ENCODE measurements at regions not wholly inside any gene's neighbourhood (a gene's known extent, or its start where the extent isn't known, plus 50 kb on each side); places are given as distances from the start of the nearest gene placed in this dataset.

DNA sequence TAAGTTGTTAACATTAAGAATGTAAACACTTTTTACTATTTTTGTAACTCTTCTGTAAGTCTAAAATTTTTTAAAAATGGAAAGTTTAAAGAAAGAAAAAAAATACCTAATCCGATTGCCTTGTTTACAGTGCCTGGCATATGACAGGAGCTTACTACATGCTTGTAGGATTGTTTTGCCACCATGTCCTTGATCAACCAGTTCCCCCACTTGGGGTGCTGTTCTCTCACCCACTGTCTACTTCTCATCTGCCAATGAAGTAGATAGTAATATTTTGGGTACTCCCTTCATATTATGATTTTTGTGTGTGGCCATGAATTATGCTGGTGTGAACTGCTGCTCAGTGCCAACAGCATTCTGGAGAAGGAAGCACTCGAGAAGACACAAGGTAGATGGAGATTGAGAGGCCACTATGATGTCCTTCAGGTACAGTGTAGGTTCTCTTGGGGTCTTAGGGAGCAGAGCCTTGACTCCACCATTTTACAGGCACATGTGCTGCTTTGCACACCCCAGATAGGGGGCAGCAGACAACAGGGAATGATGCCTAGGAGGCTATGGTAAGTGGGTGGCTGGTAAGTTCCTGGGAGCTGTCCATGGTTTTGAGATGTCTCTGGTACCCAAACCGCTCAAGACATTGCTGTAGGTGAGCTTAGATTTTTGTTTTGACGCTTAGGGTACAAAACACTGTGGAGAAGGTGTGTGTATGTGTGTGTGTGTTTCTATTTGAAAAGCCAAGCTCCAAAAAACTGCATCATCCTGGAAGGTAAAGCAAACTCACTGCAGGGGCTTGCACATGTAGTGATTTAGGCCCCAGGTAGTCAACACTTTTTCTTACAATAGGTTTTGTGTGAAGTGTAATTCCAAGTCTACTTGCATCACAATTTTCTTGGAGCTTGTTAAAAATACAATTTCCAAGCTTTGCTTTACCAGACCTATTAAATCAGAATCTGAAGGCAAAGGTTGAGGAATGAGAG lies 494.5 kb upstream of the LARGE1 start:
- ATAC-seq (peak; percentile 91), FAIRE-seq (peak; percentile 59), DNase-seq (ENCODE audit: low spot score) (peak; percentile 84)
- Histone ChIP-seq H3K4me2 (ENCODE audit: low read depth, low read length) (no peak overlapping the region), H3K79me2 (ENCODE audit: insufficient read depth, low read length) (no peaks in the 10 kb centered on the region), H3K27me3 (ENCODE audit: control insufficient read depth in 1 of 2, insufficient read depth in 2 of 2, low read length in 2 of 2) (no peaks in the 10 kb centered on the region), H2AFZ (ENCODE audit: low read length) (no peak overlapping the region), H3K9ac (ENCODE audit: insufficient read depth, low read depth, low read length) (no peak overlapping the region), H3K27ac (ENCODE audit: extremely low read length, insufficient read depth, low read length) (no peak overlapping the region), H3K4me1 (ENCODE audit: insufficient read depth, low read length) (no peaks in the 10 kb centered on the region), H3K4me3 (replicated peaks in 1 of 3; ENCODE audit: insufficient read depth in 1 of 3, low read depth in 2 of 3, low read length in 3 of 3) (no peak overlapping the region), H4K20me1 (ENCODE audit: insufficient read depth, low read length) (no peaks in the 10 kb centered on the region), H3K9me3 (ENCODE audit: low read length) (no peaks in the 10 kb centered on the region), H3K36me3 (replicated peaks in 1 of 2; ENCODE audit: control insufficient read depth in 1 of 2, insufficient read depth in 2 of 2, low read length in 2 of 2) (no peaks in the 10 kb centered on the region)
- in situ Hi-C loops (cut with HindIII; ENCODE audit: extremely low pct_ligation_motif_present, low pct_unique_long_range_greater_than_20kb): loop anchor here (10.0 to 25.0 kb wide), 3 partner anchors 573 to 740 kb away; no protein-coding TSS in a partner anchor
- BruUV-seq (replicated peaks): no TSS peak
- intact Hi-C loops (cut with micrococcal nuclease; ENCODE audit: unreplicated experiment): loop anchor here (1.0 kb wide), 1 partner anchor 741 kb away; no protein-coding TSS in a partner anchor
- CTCF ChIA-PET (ENCODE audit: low intra/inter-chr PET ratio, low total read pairs): interaction anchor here (0.6 to 1.8 kb wide), 6 partner anchors 604 to 816 kb away, joined by 3 to 12 read pairs (median 6); no protein-coding TSS in a partner anchor
- POLR2A ChIA-PET: no interaction called here
- WGBS (ENCODE audit: low lambda C conversion rate): 26% methylated on average over 4 of the region's 4 CpGs
- TF ChIP-seq, protein P1, sequence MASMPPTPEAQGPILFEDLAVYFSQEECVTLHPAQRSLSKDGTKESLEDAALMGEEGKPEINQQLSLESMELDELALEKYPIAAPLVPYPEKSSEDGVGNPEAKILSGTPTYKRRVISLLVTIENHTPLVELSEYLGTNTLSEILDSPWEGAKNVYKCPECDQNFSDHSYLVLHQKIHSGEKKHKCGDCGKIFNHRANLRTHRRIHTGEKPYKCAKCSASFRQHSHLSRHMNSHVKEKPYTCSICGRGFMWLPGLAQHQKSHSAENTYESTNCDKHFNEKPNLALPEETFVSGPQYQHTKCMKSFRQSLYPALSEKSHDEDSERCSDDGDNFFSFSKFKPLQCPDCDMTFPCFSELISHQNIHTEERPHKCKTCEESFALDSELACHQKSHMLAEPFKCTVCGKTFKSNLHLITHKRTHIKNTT (CRISPR knock-in tag; IDR thresholded peaks at IDR 0.05): no peak
- no peak for TF ChIP-seq ZNF256 (CRISPR knock-in tag; conservative IDR thresholded peaks at IDR 0.05)
- TF ChIP-seq, protein P2, sequence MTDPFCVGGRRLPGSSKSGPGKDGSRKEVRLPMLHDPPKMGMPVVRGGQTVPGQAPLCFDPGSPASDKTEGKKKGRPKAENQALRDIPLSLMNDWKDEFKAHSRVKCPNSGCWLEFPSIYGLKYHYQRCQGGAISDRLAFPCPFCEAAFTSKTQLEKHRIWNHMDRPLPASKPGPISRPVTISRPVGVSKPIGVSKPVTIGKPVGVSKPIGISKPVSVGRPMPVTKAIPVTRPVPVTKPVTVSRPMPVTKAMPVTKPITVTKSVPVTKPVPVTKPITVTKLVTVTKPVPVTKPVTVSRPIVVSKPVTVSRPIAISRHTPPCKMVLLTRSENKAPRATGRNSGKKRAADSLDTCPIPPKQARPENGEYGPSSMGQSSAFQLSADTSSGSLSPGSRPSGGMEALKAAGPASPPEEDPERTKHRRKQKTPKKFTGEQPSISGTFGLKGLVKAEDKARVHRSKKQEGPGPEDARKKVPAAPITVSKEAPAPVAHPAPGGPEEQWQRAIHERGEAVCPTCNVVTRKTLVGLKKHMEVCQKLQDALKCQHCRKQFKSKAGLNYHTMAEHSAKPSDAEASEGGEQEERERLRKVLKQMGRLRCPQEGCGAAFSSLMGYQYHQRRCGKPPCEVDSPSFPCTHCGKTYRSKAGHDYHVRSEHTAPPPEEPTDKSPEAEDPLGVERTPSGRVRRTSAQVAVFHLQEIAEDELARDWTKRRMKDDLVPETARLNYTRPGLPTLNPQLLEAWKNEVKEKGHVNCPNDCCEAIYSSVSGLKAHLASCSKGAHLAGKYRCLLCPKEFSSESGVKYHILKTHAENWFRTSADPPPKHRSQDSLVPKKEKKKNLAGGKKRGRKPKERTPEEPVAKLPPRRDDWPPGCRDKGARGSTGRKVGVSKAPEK (CRISPR knock-in tag; IDR thresholded peaks at IDR 0.05; ENCODE audit: borderline replicate concordance): no peak
- TF ChIP-seq CAMTA2 (CRISPR knock-in tag; IDR thresholded peaks at IDR 0.05; ENCODE audit: borderline replicate concordance): no peak
- peak; percentile 86 for TF ChIP-seq MIXL1 (CRISPR knock-in tag; IDR thresholded peaks at IDR 0.05)
- TF ChIP-seq, protein P3, sequence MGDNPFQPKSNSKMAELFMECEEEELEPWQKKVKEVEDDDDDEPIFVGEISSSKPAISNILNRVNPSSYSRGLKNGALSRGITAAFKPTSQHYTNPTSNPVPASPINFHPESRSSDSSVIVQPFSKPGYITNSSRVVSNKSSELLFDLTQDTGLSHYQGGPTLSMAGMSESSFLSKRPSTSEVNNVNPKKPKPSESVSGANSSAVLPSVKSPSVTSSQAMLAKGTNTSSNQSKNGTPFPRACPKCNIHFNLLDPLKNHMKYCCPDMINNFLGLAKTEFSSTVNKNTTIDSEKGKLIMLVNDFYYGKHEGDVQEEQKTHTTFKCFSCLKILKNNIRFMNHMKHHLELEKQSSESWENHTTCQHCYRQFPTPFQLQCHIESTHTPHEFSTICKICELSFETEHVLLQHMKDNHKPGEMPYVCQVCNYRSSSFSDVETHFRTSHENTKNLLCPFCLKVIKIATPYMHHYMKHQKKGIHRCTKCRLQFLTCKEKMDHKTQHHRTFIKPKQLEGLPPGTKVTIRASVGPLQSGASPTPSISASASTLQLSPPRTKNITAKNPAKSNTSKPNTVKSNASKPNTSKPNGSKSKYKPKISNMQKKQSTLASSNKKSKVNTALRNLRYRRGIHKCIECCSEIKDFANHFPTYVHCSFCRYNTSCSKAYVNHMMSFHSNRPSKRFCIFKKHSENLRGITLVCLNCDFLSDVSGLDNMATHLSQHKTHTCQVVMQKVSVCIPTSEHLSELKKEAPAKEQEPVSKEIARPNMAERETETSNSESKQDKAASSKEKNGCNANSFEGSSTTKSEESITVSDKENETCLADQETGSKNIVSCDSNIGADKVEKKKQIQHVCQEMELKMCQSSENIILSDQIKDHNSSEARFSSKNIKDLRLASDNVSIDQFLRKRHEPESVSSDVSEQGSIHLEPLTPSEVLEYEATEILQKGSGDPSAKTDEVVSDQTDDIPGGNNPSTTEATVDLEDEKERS (CRISPR knock-in tag; IDR thresholded peaks at IDR 0.05): 0 out of 2 replicates have a peak, but pooled peaks have one; percentile 44
- no peak for TF ChIP-seq BRD4 (CRISPR knock-in tag; IDR thresholded peaks at IDR 0.05)
- peak; percentile 91 for TF ChIP-seq SMAD3 (CRISPR knock-in tag; IDR thresholded peaks at IDR 0.05)
- TF ChIP-seq, protein P4, sequence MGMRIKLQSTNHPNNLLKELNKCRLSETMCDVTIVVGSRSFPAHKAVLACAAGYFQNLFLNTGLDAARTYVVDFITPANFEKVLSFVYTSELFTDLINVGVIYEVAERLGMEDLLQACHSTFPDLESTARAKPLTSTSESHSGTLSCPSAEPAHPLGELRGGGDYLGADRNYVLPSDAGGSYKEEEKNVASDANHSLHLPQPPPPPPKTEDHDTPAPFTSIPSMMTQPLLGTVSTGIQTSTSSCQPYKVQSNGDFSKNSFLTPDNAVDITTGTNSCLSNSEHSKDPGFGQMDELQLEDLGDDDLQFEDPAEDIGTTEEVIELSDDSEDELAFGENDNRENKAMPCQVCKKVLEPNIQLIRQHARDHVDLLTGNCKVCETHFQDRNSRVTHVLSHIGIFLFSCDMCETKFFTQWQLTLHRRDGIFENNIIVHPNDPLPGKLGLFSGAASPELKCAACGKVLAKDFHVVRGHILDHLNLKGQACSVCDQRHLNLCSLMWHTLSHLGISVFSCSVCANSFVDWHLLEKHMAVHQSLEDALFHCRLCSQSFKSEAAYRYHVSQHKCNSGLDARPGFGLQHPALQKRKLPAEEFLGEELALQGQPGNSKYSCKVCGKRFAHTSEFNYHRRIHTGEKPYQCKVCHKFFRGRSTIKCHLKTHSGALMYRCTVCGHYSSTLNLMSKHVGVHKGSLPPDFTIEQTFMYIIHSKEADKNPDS (CRISPR knock-in tag; IDR thresholded peaks at IDR 0.05): no peak
- TF ChIP-seq, protein P5, sequence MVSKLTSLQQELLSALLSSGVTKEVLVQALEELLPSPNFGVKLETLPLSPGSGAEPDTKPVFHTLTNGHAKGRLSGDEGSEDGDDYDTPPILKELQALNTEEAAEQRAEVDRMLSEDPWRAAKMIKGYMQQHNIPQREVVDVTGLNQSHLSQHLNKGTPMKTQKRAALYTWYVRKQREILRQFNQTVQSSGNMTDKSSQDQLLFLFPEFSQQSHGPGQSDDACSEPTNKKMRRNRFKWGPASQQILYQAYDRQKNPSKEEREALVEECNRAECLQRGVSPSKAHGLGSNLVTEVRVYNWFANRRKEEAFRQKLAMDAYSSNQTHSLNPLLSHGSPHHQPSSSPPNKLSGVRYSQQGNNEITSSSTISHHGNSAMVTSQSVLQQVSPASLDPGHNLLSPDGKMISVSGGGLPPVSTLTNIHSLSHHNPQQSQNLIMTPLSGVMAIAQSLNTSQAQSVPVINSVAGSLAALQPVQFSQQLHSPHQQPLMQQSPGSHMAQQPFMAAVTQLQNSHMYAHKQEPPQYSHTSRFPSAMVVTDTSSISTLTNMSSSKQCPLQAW (CRISPR knock-in tag; IDR thresholded peaks at IDR 0.05): peak; percentile 68; the same call in 1 of the 2 replicates
- no peak for TF ChIP-seq ZNF749 (CRISPR knock-in tag; IDR thresholded peaks at IDR 0.05; ENCODE audit: borderline replicate concordance)

Measured in HepG2 (cell line).